CD8-positive, alpha-beta memory T cell (primary cell): ENCODE measurements at regions not wholly inside any gene's neighbourhood (a gene's known extent, or its start where the extent isn't known, plus 50 kb on each side); places are given as distances from the start of the nearest gene placed in this dataset.

ENCODE experiments used
- CTCF ChIA-PET: fragments of 350-600 bp; sonication (Branson Sonifier 250); formaldehyde crosslinking; loops from one replicate; lab custom pipeline; 2021; ENCODE audit warnings: antibody characterized with exemption; lab: Charles Lee
- POLR2A ChIA-PET: fragments of 350-600 bp; sonication (Branson Sonifier 250); formaldehyde crosslinking; loops from one replicate; lab custom pipeline; 2021; ENCODE audit warnings: antibody characterized with exemption; lab: Charles Lee
- DNase-seq, 5 donors: peaks; one replicate each; pipeline versions ENCODE4 v3.0.0 to v3.0.0-alpha.2; 2020 to 2022; ENCODE audit warnings: mixed read lengths in 1 of 5
- H3K27ac ChIP-seq: one replicate; pipeline ENCODE4 v1.7.0; 2013; ENCODE audit warnings: low read depth, mild to moderate bottlenecking, low read length, moderate library complexity
- H3K27me3 ChIP-seq: 2 replicates; pipeline ENCODE4 v1.7.0; 2013; ENCODE audit warnings: low read length, mild to moderate bottlenecking; ENCODE audit not compliant: insufficient read depth, poor library complexity, severe bottlenecking
- H3K36me3 ChIP-seq: 2 replicates; pipeline ENCODE4 v1.7.0; 2013; ENCODE audit warnings: mild to moderate bottlenecking, low read length, moderate library complexity; ENCODE audit not compliant: insufficient read depth
- H3K4me1 ChIP-seq: 2 replicates; pipeline ENCODE4 v1.7.0; 2013; ENCODE audit warnings: mild to moderate bottlenecking, low read length, moderate library complexity; ENCODE audit not compliant: insufficient read depth
- H3K4me3 ChIP-seq: 2 replicates; pipeline ENCODE4 v1.7.0; 2013; ENCODE audit warnings: mild to moderate bottlenecking, low read length
- H3K9me3 ChIP-seq: 2 replicates; pipeline ENCODE4 v1.7.0; 2013; ENCODE audit warnings: mild to moderate bottlenecking, low read length
- H3K27ac Mint-ChIP-seq, 8 donors: one replicate each; pipeline ENCODE4 v1.8.0; 2020 to 2021; ENCODE audit warnings: mixed read lengths in 8 of 8, mild to moderate bottlenecking in 6 of 8, inconsistent platforms in 3 of 8, moderate library complexity in 3 of 8
- H3K27me3 Mint-ChIP-seq, 2 donors: one replicate each; pipeline ENCODE4 v1.8.0; 2020 to 2021; ENCODE audit warnings: mixed read lengths in 2 of 2, mild to moderate bottlenecking in 1 of 2, moderate library complexity in 1 of 2
- H3K36me3 Mint-ChIP-seq, 3 donors: one replicate each; pipeline ENCODE4 v1.8.0; 2020 to 2021; ENCODE audit warnings: mixed read lengths in 3 of 3, inconsistent platforms in 1 of 3, mild to moderate bottlenecking in 1 of 3
- H3K4me1 Mint-ChIP-seq, 3 donors: one replicate each; pipeline ENCODE4 v1.8.0; 2020 to 2021; ENCODE audit warnings: mixed read lengths in 3 of 3, inconsistent platforms in 1 of 3, mild to moderate bottlenecking in 1 of 3
- H3K4me3 Mint-ChIP-seq, 7 donors: one replicate each; pipeline ENCODE4 v1.8.0; 2020 to 2021; ENCODE audit warnings: mixed read lengths in 7 of 7, mild to moderate bottlenecking in 6 of 7, moderate library complexity in 4 of 7, inconsistent platforms in 2 of 7
- H3K9me3 Mint-ChIP-seq, 5 donors: one replicate each; pipeline ENCODE4 v1.8.0; 2020 to 2022; ENCODE audit warnings: mixed read lengths in 5 of 5, mild to moderate bottlenecking in 3 of 5, moderate library complexity in 2 of 5, inconsistent platforms in 1 of 5

- Mint-ChIP-seq H3K9me3 (peaks cover 0 to 2% (median 0%) of the 10 kb centered on the region in 5 donors), H3K27me3 (peaks cover 47 to 80% of the 10 kb centered on the region in 2 donors), H3K4me1 (peaks cover 6 to 29% (median 16%) of the 10 kb centered on the region in 3 donors), H3K36me3 (peaks cover 0 to 7% (median 0%) of the 10 kb centered on the region in 3 donors), H3K27ac (no peak overlapping the region), H3K4me3 (peak overlapping the region in 2 of 7 donors; percentile 11 to 45)
- Histone ChIP-seq H3K27me3 (peaks cover 29% of the 10 kb centered on the region), H3K4me1 (peaks cover 5% of the 10 kb centered on the region), H3K9me3 (no peaks in the 10 kb centered on the region), H3K36me3 (no peaks in the 10 kb centered on the region), H3K27ac (no peak overlapping the region), H3K4me3 (no peak overlapping the region)
- POLR2A ChIA-PET = no interaction called here
- no peak for DNase-seq
- CTCF ChIA-PET = no interaction called here
These were observed 131.9 kb downstream of the MRPL36 start for GRCh38 chr5:1667648-1668140.

GRCh38 chr5:1666812-1667588 lies 132.6 kb downstream of the MRPL36 start:
- Mint-ChIP-seq H3K36me3 (peaks cover 0 to 8% (median 0%) of the 10 kb centered on the region in 3 donors), H3K4me1 (peaks cover 6 to 29% (median 16%) of the 10 kb centered on the region in 3 donors), H3K4me3 (peak overlapping the region in 3 of 7 donors; percentile 23 to 61 (median 61)), H3K27me3 (peaks cover 43 to 80% of the 10 kb centered on the region in 2 donors), H3K9me3 (peaks cover 0 to 2% (median 0%) of the 10 kb centered on the region in 5 donors), H3K27ac (peak overlapping the region in 1 of 8 donors; percentile 24)
- ChIA-PET POLR2A (no interaction called here), CTCF (no interaction called here)
- H3K36me3 ChIP-seq = no peaks in the 10 kb centered on the region
- no peak overlapping the region for H3K27ac ChIP-seq
- H3K9me3 ChIP-seq = no peaks in the 10 kb centered on the region
- H3K4me1 ChIP-seq = peaks cover 5% of the 10 kb centered on the region
- peak in 3 of 5 donors; percentile 23 to 60 (median 53) for DNase-seq
- no peak overlapping the region for H3K4me3 ChIP-seq
- H3K27me3 ChIP-seq = peaks cover 22% of the 10 kb centered on the region

- Histone ChIP-seq H3K9me3 (no peaks in the 10 kb centered on the region), H3K4me3 (no peak overlapping the region), H3K27ac (no peak overlapping the region), H3K36me3 (no peaks in the 10 kb centered on the region), H3K4me1 (peaks cover 5% of the 10 kb centered on the region), H3K27me3 (peaks cover 20% of the 10 kb centered on the region)
- Mint-ChIP-seq H3K4me1 (peaks cover 6 to 29% (median 16%) of the 10 kb centered on the region in 3 donors), H3K9me3 (peaks cover 0 to 2% (median 0%) of the 10 kb centered on the region in 5 donors), H3K27ac (peak overlapping the region in 1 of 8 donors; percentile 7), H3K4me3 (peak overlapping the region in 5 of 7 donors; percentile 23 to 70 (median 56)), H3K36me3 (peaks cover 0 to 8% (median 0%) of the 10 kb centered on the region in 3 donors), H3K27me3 (peaks cover 42 to 73% of the 10 kb centered on the region in 2 donors)
- POLR2A ChIA-PET = no interaction called here
- no peak for DNase-seq
- CTCF ChIA-PET = no interaction called here
These were observed 133.4 kb downstream of the MRPL36 start for GRCh38 chr5:1666221-1666620.

- DNase-seq = no peak
- Histone ChIP-seq H3K27me3 (peaks cover 20% of the 10 kb centered on the region), H3K9me3 (no peaks in the 10 kb centered on the region), H3K4me1 (peaks cover 5% of the 10 kb centered on the region), H3K27ac (no peak overlapping the region), H3K4me3 (no peak overlapping the region), H3K36me3 (no peaks in the 10 kb centered on the region)
- ChIA-PET POLR2A (no interaction called here), CTCF (no interaction called here)
- Mint-ChIP-seq H3K4me3 (peak overlapping the region in 5 of 7 donors; percentile 2 to 70 (median 29)), H3K27ac (peak overlapping the region in 3 of 8 donors; percentile 1 to 96 (median 7)), H3K36me3 (peaks cover 0 to 8% (median 0%) of the 10 kb centered on the region in 3 donors), H3K27me3 (peaks cover 45 to 72% of the 10 kb centered on the region in 2 donors), H3K9me3 (peaks cover 0 to 2% (median 0%) of the 10 kb centered on the region in 5 donors), H3K4me1 (peaks cover 6 to 29% (median 16%) of the 10 kb centered on the region in 3 donors)
These were observed 133.8 kb downstream of the MRPL36 start for GRCh38 chr5:1665803-1666202.

- Histone ChIP-seq H3K27me3 (peaks cover 20% of the 10 kb centered on the region), H3K27ac (no peak overlapping the region), H3K9me3 (no peaks in the 10 kb centered on the region), H3K4me3 (no peak overlapping the region), H3K36me3 (no peaks in the 10 kb centered on the region), H3K4me1 (peaks cover 5% of the 10 kb centered on the region)
- Mint-ChIP-seq H3K36me3 (peaks cover 0 to 8% (median 0%) of the 10 kb centered on the region in 3 donors), H3K4me1 (peaks cover 6 to 29% (median 16%) of the 10 kb centered on the region in 3 donors), H3K27me3 (peaks cover 40 to 72% of the 10 kb centered on the region in 2 donors), H3K27ac (no peak overlapping the region), H3K9me3 (no peaks in the 10 kb centered on the region), H3K4me3 (peak overlapping the region in 1 of 7 donors; percentile 65)
- DNase-seq = no peak
- ChIA-PET POLR2A (no interaction called here), CTCF (no interaction called here)
These were observed 134.4 kb downstream of the MRPL36 start for GRCh38 chr5:1665231-1665630.

GRCh38 chr5:1663186-1663585 lies 136.5 kb downstream of the MRPL36 start:
- CTCF ChIA-PET = no interaction called here
- H3K36me3 Mint-ChIP-seq = peaks cover 0 to 8% (median 0%) of the 10 kb centered on the region in 3 donors

GRCh38 chr5:1662559-1663085 lies 137.0 kb downstream of the MRPL36 start:
- Histone ChIP-seq H3K4me3 (no peak overlapping the region), H3K27me3 (peaks cover 14% of the 10 kb centered on the region), H3K9me3 (no peaks in the 10 kb centered on the region), H3K4me1 (peaks cover 5% of the 10 kb centered on the region), H3K27ac (no peak overlapping the region), H3K36me3 (no peaks in the 10 kb centered on the region)
- H3K4me3 Mint-ChIP-seq = no peak overlapping the region
- POLR2A ChIA-PET = no interaction called here
- CTCF ChIA-PET = no interaction called here
- DNase-seq = no peak
- peaks cover 0 to 8% (median 0%) of the 10 kb centered on the region in 3 donors for H3K36me3 Mint-ChIP-seq
- peaks cover 5 to 16% (median 11%) of the 10 kb centered on the region in 3 donors for H3K4me1 Mint-ChIP-seq
- H3K27ac Mint-ChIP-seq = peak overlapping the region in 1 of 8 donors; percentile 2
- H3K9me3 Mint-ChIP-seq = no peaks in the 10 kb centered on the region
- H3K27me3 Mint-ChIP-seq = peaks cover 39 to 70% of the 10 kb centered on the region in 2 donors

More at GRCh38 chr5:1663186-1663585, 136.5 kb downstream of the MRPL36 start:
- Histone ChIP-seq H3K36me3 (no peaks in the 10 kb centered on the region), H3K4me1 (peaks cover 5% of the 10 kb centered on the region), H3K27ac (no peak overlapping the region), H3K4me3 (no peak overlapping the region), H3K9me3 (no peaks in the 10 kb centered on the region), H3K27me3 (peaks cover 20% of the 10 kb centered on the region)
- peaks cover 39 to 69% of the 10 kb centered on the region in 2 donors for H3K27me3 Mint-ChIP-seq
- H3K27ac Mint-ChIP-seq = peak overlapping the region in 1 of 8 donors; percentile 2
- POLR2A ChIA-PET = no interaction called here
- peaks cover 6 to 19% (median 11%) of the 10 kb centered on the region in 3 donors for H3K4me1 Mint-ChIP-seq
- H3K9me3 Mint-ChIP-seq = no peaks in the 10 kb centered on the region
- H3K4me3 Mint-ChIP-seq = peak overlapping the region in 1 of 7 donors; percentile 72
- no peak for DNase-seq
